HG02870 (cell line): ENCODE measurements at regions not wholly inside any gene's neighbourhood (a gene's known extent, or its start where the extent isn't known, plus 50 kb on each side); places are given as distances from the start of the nearest gene placed in this dataset.
"Not testable (repeated sequence)": the region's sequence is repeated elsewhere in the genome, so short reads cannot be mapped to it uniquely, and the experiment has no call there.

Experiments used
- ATAC-seq: cut with Tn5 transposase; IDR thresholded peaks from one replicate; pipeline ENCODE4 v1.9.1; 2021; ENCODE audit warnings: mild to moderate bottlenecking, moderate library complexity; ENCODE audit not compliant: unreplicated experiment

DNA sequence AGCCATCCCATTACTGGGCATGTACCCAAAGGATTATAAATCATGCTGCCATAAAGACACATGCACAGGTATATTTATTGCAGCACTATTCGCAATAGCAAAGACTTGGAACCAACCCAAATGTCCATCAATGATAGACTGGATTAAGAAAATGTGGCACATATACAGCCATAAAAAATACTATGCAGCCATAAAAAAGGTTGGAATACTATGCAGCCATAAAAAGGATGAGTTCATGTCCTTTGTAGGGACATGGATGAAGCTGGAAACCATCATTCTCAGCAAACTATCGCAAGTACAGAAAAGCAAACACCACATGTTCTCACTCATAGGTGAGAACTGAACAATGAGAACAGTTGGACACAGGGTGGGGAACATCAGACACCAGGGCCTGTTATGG, 151.5 kb downstream of the PLK2 start:
- not testable (repeated sequence) for ATAC-seq

DNA sequence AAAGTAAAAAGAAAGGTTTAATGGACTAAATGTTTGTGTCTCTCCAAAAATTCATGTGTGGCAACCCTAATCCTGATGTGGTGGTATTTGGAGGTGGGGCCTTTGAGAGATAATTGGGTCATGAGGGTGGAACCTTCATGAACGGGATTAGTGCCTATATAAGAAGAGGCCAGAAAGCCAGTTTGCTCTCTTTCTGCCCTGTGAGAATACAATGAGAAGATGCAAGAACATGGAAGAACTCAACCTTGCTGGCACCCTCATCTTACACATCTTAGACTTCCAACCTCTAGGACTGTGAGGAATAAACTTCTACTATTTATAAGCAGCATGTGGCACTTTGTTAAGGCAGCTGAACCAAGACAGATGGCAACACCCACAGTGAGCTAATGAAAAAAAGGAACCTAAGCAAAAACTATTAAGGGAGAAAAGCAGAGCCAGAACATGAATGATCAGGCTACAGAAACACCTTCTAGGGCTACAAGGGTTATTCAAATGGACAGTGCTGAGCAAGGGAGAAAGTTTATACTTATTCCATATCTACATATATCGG, 159.5 kb downstream of the PLK2 start:
- no peak for ATAC-seq

DNA sequence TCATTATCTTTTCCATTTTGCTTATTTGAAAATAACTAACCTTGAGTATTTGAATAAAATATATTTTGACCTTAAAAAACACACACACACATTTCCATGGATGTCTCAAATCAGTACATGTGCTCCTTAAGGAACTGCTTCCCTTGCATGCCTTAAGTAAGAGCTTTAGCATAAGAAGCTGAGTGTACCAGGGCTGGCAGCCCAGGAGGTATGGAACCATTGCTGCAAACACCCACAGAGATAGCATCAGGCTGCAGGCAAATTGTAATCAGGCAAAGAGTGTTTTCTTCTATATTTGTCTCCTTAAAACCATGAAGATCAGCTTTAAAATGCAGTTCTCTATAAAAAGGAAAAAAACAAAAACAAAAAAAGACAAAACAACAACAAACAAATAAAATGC, 160.6 kb downstream of the PLK2 start:
- no peak for ATAC-seq

DNA sequence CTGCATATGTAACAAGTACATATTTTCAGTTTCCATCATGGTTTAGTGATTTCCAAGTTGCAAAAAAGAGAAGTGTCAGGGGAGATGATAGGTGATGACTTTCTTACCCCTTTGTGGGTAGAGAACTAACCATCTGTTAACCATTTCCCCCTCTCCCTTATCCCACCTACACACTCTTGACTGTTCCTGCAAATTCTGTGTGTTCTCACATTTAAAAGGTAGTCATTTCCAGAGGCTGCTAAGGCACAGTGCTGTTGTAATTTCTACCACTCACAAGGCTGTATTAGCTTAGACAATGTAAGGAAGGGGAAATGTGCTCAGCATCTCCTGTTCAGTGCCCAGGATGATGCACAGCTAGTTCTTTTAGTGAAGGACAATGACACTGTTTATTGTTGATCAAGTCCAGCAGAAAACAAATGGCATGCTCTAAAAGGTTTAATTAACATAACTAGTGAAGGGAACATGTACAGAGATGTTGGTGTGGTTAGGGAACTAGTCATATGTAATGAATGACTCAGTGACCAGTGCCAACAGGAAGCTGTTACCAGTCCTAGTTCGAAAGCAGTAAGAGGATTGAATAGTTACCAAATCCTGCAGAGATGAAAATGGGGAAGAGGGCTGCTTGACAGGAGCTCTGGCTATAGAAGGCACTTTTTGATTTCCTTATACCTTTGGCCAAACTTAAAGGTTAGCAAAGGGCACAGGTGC, 165.1 kb downstream of the PLK2 start:
- ATAC-seq, result peak; percentile 75

DNA sequence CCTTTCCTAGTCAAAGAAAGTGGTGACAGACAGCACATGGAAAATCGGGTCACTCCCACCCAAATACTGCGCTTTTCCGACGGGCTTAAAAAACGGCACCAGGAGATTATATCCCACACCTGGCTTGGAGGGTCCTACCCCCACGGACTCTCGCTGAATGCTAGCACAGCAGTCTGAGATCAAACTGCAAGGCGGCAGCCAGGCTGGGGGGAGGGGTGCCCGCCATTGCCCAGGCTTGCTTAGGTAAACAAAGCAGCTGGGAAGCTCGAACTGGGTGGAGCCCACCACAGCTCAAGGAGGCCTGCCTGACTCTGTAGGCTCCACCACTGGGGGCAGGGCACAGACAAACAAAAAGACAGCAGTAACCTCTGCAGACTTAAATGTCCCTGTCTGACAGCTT, 171.6 kb downstream of the PLK2 start:
- ATAC-seq, result not testable (repeated sequence)

DNA sequence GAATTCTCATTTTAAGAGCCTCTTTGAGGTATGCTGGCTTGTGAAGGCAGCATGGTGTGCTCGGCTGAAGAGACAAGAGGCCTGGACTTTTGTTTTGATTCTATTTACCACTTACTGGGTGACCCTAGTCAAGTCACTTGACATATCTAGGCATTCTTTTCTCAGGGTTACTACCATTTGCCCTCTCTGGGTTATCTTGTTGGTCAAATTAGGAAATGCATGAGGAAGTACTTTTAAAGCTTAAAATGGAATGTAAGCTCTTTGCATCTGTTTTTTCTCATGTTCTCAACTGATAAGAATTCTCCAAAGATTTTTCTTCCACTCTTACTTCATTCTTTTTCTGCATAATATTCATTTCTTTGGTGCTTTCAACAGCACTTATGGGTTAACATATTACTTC, 173.1 kb downstream of the PLK2 start:
- ATAC-seq, result no peak

DNA sequence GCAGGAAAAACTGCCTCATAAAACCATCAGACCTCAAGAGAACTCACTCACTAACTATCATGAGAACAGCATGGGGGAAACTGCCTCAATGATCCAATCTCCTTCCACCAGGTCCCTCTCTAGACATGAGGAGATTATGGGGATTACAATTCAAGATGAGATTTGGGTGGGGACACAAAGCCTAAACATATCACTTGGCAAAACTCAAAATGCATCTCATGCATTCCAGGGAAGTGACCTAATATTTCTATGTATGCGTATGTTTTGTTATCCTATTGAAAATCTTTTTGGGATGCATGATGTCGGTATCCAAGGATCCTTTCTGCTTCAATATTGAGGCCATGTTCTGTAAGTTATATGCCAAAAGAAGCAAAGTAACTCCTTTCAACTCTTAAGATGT, 174.0 kb downstream of the PLK2 start:
- no peak for ATAC-seq

DNA sequence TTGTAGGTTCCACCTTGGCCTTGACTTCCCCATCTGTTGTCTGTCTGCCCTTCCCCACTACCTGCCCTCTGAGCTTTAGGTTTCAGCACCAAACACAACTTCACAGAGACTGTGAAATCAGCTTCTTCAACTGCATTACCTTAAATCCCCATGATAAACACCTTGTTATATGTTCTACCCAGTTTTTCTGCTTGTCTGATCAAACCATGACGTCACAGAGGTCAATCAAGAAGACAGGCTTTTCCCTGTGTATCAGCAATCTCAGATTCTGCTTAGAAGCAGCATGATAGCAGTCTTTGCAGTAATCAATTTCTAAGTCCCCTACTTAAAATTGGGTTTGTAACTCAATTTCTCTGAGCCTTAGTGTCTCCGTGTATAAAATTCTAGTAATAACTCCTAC, 175.0 kb downstream of the PLK2 start:
- no peak for ATAC-seq

DNA sequence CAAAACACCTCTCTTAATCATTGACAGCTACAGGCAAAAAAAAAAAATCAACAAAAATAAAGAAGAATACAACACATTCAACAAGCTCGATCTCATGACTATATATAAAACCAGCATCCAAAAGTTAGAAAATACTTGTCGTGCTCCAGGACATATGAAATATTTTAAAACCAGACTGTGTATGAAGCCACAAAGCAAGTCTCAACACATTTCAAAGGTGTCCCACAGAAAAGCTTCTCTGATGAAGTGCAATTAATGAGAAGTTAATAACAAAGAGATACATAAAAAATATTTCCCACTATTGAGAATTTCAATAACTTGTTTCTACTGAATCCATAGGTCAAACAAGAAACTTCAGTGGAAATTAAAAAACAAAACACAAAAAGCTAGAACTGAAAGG, 178.7 kb downstream of the PLK2 start:
- ATAC-seq, result no peak

DNA sequence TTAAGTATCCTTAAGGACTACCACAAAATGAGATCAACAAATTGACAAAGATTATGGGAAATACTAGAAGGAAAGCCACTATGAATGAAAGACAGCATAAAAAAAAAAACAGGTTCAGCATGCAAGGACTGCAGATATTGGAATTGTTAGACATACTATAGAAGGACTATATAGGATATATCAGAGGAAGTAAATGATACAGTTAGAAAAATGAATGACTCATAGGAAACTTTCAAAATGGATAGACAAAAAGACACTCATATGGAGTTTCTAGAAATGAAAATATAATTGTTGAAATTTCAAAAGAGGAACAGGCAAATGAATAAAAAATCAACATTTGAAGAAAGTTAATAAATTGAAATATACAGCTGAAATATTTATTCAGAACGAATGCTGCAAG, 180.6 kb downstream of the PLK2 start:
- ATAC-seq, result no peak

DNA sequence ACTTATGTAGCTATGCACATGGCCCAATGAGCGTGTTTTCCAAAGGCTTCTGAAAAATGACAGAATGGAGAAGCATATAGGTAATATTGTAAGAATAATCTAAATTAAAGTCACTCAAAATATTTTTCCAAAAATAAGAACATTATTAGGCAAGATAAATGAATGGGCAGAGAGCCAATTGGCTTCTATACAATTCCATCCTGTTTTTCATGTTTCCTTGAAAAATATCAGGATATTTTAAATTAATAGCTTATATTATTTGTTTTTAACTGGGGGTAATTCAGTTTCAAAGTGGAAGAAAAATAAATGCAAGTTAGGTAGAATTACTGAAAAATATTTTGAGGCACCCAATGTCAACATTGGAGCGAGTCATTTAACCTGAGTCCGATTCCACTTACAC, 183.5 kb downstream of the PLK2 start:
- ATAC-seq, result no peak

DNA sequence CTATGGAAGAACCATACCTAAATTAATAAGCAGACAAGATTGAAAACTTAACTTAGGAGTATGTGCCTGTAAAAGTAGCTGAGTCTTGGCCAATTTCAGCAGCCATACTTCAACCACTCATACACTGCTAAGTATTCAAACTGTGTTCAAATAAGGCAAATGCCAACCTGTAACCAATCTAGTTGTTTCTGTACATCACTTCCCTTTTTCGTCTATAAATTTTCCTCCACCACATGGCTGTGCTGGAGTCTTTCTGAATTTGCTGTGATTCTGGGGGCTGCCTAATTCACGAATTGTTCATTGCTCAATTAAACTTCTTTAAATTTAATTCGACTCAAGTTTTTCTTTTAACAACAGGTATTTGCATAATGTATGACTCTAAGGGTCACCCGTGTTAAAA, 184.4 kb downstream of the PLK2 start:
- no peak for ATAC-seq

DNA sequence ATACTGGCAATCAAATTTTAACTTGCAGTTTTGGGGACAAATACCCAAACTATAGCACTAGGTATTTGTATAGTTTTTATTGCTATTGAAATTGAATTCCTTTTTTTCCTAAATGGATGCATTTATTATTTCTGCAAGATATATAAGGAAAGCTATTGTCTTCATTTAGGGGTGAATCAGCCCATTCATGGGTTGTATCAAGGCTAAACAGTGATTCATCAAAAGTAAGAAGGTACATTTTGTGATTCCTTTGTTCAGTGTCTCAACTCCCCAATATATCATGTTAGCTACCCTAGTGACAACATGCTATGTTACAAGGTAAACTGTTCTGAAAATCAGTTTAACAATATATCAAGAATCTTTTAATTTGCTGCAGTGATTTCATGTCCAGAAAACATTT, 185.7 kb downstream of the PLK2 start:
- no peak for ATAC-seq

DNA sequence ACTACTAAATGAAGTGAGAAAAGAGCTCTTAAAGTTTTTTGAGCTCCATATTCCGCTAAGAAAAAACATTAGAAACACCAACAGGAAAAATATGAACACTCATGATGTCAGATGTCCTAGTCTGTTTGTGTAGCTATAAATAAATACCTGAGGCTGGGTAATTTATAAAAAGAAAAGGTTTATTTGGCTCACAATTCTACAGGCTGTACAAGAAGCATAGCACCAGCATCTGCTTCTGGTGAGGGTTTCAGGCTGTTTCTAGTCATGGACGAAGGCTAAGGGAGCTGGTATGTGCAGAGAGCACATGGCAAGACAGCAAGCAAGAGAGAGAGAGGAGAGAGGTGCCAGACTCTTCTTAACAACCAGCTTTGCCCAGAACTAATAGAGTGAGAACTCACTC, 186.2 kb downstream of the PLK2 start:
- no peak for ATAC-seq

DNA sequence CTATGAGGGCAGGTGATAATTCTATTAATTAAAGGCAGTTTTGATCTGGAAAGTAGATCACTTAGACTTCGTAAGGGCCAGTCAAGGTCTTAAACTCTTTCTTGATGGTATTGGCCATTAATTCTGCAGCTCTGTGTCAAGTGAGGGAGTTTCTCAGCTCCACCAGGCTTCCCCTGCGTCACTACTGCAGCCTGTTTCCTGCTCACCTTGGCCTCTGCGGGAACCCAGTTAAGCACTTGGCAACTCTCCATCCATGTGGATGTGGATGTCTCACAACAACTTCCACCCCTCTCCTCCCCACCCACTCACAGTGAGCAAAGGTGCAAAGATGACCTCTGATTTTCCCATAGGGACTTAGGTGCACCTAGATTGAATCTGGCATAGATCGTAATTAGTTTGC, 191.6 kb downstream of the PLK2 start:
- no peak for ATAC-seq

DNA sequence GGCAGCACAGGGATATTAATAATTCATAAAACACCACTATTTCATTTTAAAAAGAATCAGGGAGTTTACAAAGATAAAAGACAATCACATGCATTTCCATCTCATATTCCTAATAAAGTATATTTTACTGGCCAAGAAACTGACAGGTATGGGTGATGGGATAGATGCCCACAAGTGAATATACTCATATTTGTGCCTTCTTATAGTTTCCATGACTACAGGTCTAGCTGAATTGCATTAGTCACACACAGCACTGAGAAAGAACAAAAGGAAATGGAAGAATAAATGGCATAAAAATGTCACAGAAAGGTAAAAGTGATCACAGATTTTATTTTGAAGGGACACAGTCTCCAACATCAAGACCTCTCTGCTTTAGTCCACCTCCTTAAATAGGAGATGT, 193.5 kb downstream of the PLK2 start:
- no peak for ATAC-seq

DNA sequence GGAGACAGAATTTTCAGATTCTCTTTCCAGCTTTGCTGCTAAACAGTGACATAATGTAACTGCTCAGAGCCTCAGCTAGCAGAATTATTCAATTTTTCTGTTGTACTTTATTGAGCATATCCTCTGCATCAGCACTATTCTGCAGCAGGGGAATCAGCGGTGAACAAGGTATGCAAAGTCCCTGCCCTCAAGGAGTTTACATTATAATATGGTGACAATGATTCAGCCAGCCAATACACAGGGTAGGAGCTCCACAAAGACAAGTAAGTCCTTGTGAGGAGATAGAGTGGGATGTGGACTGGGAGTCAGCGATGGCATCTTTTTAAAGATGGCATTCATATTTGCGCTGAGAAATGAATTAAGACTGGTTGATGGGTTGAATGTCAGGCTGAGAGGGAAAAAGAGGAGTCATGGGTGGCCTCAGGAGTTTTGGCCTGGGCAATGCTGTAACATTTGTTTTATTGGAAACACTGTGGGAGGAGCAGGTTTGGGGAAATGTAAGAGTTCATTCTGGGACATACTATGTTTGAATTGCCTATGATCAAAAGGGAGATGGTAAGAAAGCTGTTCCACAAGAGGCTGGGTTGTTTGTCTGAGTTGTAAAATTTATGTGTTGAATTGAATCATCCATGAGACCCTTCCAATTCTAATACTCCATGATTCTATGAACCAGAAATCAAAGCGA, 194.5 kb downstream of the PLK2 start:
- ATAC-seq, result no peak

DNA sequence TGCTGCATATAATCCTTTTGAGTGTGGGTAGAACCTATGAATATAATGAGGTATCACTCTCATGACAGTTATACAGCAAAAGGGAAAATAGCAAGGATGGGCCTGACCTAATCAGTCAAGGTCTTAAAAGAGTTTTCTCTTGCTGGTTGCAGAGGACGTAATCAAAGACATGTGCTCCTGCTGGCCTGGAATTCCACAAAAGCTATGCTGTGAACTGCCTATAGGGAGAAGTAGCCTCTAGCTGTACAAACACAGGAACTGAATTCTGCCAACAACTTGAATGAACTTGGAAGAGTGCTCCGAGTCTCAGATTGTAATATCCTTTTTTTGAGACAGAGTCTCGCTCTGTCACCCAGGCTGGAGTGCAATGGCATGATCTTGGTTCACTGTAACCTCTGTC, 195.6 kb downstream of the PLK2 start:
- no peak for ATAC-seq

DNA sequence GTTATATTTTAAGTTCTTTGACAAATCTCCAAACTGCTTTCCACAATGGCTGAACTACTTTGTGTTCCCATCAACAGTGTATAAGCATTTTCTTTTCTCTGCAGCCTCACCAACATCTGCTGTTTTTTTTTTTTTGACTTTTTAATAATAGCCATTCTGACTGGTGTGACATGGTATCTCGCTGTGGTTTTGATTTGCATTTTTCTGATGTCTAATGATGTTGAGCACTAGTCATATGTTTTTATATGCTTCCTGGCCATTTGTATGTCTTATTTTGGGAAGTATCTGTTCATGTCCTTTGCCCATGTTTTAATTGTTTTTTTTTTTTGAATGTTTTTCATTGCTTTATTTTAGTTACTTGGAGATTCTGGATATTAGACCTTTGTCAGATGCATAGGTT, 196.6 kb downstream of the PLK2 start:
- ATAC-seq, result no peak

DNA sequence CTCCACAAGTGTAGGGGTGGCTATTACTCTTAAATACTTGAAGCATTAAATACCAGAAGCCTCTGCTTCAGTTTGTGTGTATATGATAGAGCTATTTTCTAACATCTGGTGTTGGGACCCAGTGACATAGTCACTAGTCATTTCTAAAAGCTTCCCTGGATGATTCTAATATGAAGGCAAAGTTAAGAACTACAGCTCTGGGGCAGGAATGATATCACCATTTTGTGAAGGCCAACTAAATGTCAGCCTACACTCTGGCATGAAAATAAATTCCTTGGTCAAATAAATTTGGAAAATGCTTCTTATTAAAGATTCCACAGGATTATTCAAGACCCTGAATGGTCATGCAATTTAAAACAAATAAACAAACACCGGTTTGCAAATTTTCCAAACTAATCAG, 197.7 kb downstream of the PLK2 start:
- no peak for ATAC-seq

DNA sequence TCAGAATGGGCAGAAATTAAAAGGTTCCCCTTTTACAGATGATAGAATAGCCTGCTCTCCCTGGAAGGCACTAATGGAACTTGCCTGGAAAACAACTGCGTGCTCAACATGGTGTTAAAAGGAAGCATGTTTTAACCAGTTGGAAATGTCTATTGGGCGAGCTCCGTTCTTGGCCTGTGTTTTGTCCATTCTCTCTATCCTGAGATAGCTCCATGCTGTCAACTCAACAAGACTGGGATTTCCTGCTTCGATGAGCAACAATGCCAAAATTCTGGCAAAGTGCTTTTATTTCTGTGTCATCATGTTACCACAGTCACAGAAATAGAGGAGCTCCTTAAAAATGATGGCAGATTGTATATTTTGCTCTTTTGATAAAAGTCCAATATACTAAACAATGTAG, 198.3 kb downstream of the PLK2 start:
- no peak for ATAC-seq

DNA sequence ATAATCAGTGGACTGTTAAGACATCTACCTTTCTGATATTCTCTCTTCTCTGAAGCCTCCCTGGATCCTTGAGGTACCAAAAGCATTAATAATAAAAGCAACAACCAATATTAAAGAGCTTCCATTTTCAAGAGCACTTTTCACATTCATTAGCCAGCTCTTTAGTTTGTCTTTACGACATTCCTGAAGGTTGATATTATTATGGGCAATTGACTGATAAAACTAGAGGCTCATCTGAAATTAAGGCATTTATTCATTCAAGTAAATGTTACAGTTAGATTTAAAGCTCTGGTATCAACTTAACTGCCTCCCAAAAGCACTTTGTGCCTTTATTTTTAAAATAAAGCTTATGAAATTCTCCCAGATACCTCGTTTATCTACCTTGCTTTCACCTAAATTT, 199.6 kb downstream of the PLK2 start:
- no peak for ATAC-seq
